WERI-Rb-1 (cell line): ENCODE measurements at regions not wholly inside any gene's neighbourhood (a gene's known extent, or its start where the extent isn't known, plus 50 kb on each side); places are given as distances from the start of the nearest gene placed in this dataset.

ENCODE experiments used
- DNase-seq: peaks from one replicate; pipeline ENCODE4 v3.0.0-alpha.2; 2020
- H3K27ac ChIP-seq: fragments of 250-450 bp; sonication (Bioruptor Pico); 2 replicates; pipeline ENCODE4 v1.5.1; 2020; ENCODE audit warnings: mild to moderate bottlenecking, moderate library complexity
- H3K27me3 ChIP-seq: fragments of 250-450 bp; sonication (Bioruptor Pico); 2 replicates; pipeline ENCODE4 v1.5.1; 2021; ENCODE audit warnings: mild to moderate bottlenecking, low read depth, moderate library complexity; ENCODE audit not compliant: insufficient read depth, severe bottlenecking
- H3K36me3 ChIP-seq: fragments of 250-450 bp; sonication (Bioruptor Pico); 2 replicates; pipeline ENCODE4 v1.5.1; 2020; ENCODE audit warnings: mild to moderate bottlenecking, moderate library complexity
- H3K4me3 ChIP-seq: 2 replicates; pipeline ENCODE4 v1.5.1; 2011; ENCODE audit warnings: low read depth, mild to moderate bottlenecking, control low read depth, low read length
- H3K9me3 ChIP-seq: fragments of 250-450 bp; sonication (Bioruptor Pico); 2 replicates; pipeline ENCODE4 v1.5.1; 2021; ENCODE audit warnings: mild to moderate bottlenecking, moderate library complexity; ENCODE audit not compliant: severe bottlenecking
- TF ChIP-seq, protein P1 (sequence below): IDR thresholded peaks from 2 replicates; pipeline ENCODE4 v1.5.1; 2011; ENCODE audit warnings: low read depth, mild to moderate bottlenecking, control low read depth, inconsistent platforms, low read length

DNA sequence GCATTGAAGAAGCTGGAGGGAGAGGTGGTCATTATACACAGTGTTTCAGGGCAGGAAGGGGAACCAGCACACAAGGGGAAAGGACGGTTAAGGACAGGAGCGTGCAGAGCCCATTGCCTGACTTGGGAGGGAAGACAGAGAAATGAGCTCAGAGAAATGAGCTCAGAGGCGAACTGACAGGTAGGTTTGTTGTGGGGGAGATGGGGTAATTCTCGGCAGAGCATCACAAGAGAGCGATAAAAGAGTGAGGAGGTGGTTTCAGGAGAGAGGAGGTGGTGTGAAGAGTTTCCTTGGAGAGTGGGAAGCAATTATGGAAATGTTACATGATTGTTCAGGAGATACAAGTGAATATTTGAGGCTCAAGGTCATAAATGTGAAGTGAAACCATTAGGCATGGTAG is 61.0 kb downstream of the MRGPRX1 start:
- TF ChIP-seq, protein P1, sequence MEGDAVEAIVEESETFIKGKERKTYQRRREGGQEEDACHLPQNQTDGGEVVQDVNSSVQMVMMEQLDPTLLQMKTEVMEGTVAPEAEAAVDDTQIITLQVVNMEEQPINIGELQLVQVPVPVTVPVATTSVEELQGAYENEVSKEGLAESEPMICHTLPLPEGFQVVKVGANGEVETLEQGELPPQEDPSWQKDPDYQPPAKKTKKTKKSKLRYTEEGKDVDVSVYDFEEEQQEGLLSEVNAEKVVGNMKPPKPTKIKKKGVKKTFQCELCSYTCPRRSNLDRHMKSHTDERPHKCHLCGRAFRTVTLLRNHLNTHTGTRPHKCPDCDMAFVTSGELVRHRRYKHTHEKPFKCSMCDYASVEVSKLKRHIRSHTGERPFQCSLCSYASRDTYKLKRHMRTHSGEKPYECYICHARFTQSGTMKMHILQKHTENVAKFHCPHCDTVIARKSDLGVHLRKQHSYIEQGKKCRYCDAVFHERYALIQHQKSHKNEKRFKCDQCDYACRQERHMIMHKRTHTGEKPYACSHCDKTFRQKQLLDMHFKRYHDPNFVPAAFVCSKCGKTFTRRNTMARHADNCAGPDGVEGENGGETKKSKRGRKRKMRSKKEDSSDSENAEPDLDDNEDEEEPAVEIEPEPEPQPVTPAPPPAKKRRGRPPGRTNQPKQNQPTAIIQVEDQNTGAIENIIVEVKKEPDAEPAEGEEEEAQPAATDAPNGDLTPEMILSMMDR = no peak
- no peak overlapping the region for H3K4me3 ChIP-seq
- H3K9me3 ChIP-seq = no peaks in the 10 kb centered on the region
- H3K36me3 ChIP-seq = no peaks in the 10 kb centered on the region
- no peak for DNase-seq
- H3K27ac ChIP-seq = no peak overlapping the region
- H3K27me3 ChIP-seq = peaks cover 3% of the 10 kb centered on the region

DNA sequence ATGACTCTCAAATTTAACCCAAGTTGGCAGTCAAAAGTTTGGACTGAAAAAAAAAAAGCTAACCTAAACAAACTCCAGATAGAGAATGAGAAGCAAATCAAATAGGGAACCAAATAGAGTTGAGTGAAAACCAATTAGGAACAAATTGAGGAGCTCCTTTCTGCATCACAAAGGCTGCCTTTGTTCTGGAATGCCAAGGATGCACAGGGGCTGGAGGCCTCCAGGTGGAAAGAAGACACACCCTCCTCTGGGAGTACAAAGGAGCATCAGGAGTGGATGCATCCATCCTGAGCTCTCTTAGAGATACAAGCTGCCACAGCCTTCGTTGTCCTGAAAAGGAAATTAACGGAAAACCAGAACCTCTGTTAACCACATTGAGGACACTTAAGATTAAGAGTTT is 73.3 kb downstream of the MRGPRX1 start:
- Histone ChIP-seq H3K9me3 (no peaks in the 10 kb centered on the region), H3K27ac (no peak overlapping the region), H3K27me3 (peaks cover 3% of the 10 kb centered on the region), H3K36me3 (no peaks in the 10 kb centered on the region), H3K4me3 (no peak overlapping the region)
- TF ChIP-seq, protein P1 = no peak
- no peak for DNase-seq

- no peak for DNase-seq
- Histone ChIP-seq H3K4me3 (no peak overlapping the region), H3K36me3 (no peaks in the 10 kb centered on the region), H3K27me3 (peaks cover 3% of the 10 kb centered on the region), H3K9me3 (no peaks in the 10 kb centered on the region), H3K27ac (no peak overlapping the region)
- TF ChIP-seq, protein P1 = no peak
These were observed 73.7 kb upstream of the PTPN5 start for GRCh38 chr11:18865261-18865660.

- no peaks in the 10 kb centered on the region for H3K9me3 ChIP-seq
- H3K36me3 ChIP-seq = no peaks in the 10 kb centered on the region
- H3K4me3 ChIP-seq = no peak overlapping the region
- H3K27ac ChIP-seq = no peak overlapping the region
- peak; percentile 13 for DNase-seq
- TF ChIP-seq, protein P1 = peak; percentile 68
- peaks cover 4% of the 10 kb centered on the region for H3K27me3 ChIP-seq
These were observed 61.6 kb upstream of the PTPN5 start for GRCh38 chr11:18853086-18853720.

DNA sequence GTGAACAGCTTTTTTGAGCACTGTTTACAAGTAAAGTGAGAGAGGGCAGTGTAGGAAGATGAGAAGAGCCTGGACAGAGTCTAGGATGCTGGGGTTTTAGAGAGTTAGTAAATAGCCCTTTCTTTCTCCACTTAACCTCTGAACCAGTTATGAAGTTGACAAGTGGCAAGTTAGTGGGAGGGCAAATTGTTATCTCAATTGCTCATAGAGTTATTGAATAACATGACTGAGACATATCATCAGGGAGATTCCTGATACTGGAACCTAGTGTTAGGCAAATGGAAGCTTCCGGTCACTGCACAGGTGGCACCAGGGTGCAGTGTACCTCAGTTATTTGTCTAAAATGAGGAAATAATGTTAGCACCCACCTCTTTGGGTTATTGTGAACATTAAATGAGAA is 57.8 kb upstream of the PTPN5 start:
- Histone ChIP-seq H3K4me3 (no peak overlapping the region), H3K9me3 (no peaks in the 10 kb centered on the region), H3K36me3 (no peaks in the 10 kb centered on the region), H3K27ac (no peak overlapping the region), H3K27me3 (no peaks in the 10 kb centered on the region)
- no peak for DNase-seq
- TF ChIP-seq, protein P1 = no peak
